Prostate gland (tissue), 2 donors: ENCODE measurements at regions not wholly inside any gene's neighbourhood (a gene's known extent, or its start where the extent isn't known, plus 50 kb on each side); places are given as distances from the start of the nearest gene placed in this dataset.

Experiments used
- POLR2A ChIP-seq: fragments of 450-650 bp; IDR thresholded peaks from one replicate; pipeline ENCODE4 v1.6.1; 2016; ENCODE audit warnings: antibody characterized with exemption, mild to moderate bottlenecking
- POLR2AphosphoS5 ChIP-seq: sonication (generic); formaldehyde crosslinking; IDR thresholded peaks from one replicate; pipeline ENCODE4 v1.6.1; 2017; ENCODE audit warnings: antibody characterized with exemption
- TF ChIP-seq, protein P1 (sequence below), 4 experiments: fragments of 200-600 bp in 2 of 4; fragments of 450-650 bp in 2 of 4; sonication (generic) in 2 of 4; IDR thresholded peaks; 1 replicate in 3 of 4; 2 replicates in 1 of 4; pipeline ENCODE4 v1.5.1; 2016 to 2019; ENCODE audit warnings: antibody characterized with exemption in 4 of 4, mild to moderate bottlenecking in 2 of 4, moderate library complexity in 2 of 4

DNA sequence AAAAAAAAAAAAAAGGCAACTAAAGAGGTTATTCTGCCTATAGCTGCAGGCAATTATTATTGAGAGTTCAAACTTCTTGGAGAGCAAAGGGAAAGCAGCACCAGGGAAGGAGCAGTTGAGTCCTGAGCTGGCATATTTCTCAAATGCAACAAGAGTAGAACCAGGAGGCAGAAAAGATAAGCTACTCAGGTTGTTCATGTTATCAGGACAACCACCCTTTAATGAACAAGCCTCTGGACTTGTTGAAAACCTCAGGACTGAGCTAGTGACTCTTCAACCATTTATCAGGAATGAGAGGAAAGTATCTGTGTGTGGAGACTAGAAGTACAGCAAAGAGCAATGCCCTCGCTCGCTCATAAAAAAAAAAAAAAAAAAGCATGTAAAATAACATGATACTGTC lies 183.0 kb downstream of the KCTD12 start:
- TF ChIP-seq, protein P1, sequence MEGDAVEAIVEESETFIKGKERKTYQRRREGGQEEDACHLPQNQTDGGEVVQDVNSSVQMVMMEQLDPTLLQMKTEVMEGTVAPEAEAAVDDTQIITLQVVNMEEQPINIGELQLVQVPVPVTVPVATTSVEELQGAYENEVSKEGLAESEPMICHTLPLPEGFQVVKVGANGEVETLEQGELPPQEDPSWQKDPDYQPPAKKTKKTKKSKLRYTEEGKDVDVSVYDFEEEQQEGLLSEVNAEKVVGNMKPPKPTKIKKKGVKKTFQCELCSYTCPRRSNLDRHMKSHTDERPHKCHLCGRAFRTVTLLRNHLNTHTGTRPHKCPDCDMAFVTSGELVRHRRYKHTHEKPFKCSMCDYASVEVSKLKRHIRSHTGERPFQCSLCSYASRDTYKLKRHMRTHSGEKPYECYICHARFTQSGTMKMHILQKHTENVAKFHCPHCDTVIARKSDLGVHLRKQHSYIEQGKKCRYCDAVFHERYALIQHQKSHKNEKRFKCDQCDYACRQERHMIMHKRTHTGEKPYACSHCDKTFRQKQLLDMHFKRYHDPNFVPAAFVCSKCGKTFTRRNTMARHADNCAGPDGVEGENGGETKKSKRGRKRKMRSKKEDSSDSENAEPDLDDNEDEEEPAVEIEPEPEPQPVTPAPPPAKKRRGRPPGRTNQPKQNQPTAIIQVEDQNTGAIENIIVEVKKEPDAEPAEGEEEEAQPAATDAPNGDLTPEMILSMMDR (IDR thresholded peaks at IDR 0.05), result no peak
- TF ChIP-seq POLR2A (no peak), POLR2AphosphoS5 (no peak)
